Fibroblast of pulmonary artery (primary cell): ENCODE measurements at regions not wholly inside any gene's neighbourhood (a gene's known extent, or its start where the extent isn't known, plus 50 kb on each side); places are given as distances from the start of the nearest gene placed in this dataset.

Source experiments
- DNase-seq: peaks from one replicate; pipeline ENCODE4 v3.0.0-alpha.2; 2010; ENCODE audit warnings: low read depth
- H3K4me3 ChIP-seq: replicated peaks from 2 replicates; pipeline ENCODE4 v1.5.1; 2011; ENCODE audit warnings: low read depth, mild to moderate bottlenecking, control low read depth, low read length, moderate library complexity
- CTCF ChIP-seq: IDR thresholded peaks from 2 replicates; pipeline ENCODE4 v1.5.1; 2011; ENCODE audit warnings: mild to moderate bottlenecking, control low read depth, low read length, inconsistent platforms; ENCODE audit errors: missing control alignments

- DNase-seq = no peak
- TF ChIP-seq CTCF = no peak
Observed at GRCh38 chr4:125104616-125105015, 210.1 kb upstream of the FAT4 start.

GRCh38 chr4:125101719-125102118 is 213.0 kb upstream of the FAT4 start:
- TF ChIP-seq CTCF = no peak
- DNase-seq = no peak
- no peak overlapping the region for H3K4me3 ChIP-seq

More at GRCh38 chr4:125104616-125105015, 210.1 kb upstream of the FAT4 start:
- H3K4me3 ChIP-seq = no peak overlapping the region

GRCh38 chr4:125097729-125098128 is 217.0 kb upstream of the FAT4 start:
- H3K4me3 ChIP-seq = no peak overlapping the region
- DNase-seq = no peak
- no peak for TF ChIP-seq CTCF

DNA sequence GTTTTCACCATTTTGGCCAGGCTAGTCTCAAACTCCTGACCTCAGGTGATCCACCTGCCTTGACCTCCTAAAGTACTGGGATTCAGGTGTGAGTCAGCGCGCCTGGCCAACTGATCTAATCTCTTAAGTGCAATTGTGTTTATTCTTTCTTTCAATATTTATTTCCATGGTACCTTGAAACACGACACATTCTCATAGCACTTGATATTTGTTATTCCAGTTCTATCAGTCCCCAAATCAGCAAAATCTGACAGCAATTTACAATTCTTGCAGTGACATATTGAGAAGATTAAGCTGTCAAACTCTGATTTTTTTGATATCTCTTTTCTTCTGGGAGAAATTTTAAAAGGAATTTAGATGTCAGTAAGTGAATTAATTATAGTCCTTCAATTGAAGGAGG is 218.1 kb upstream of the FAT4 start:
- no peak overlapping the region for H3K4me3 ChIP-seq
- no peak for DNase-seq
- TF ChIP-seq CTCF = no peak

GRCh38 chr4:125091541-125091940 is 223.2 kb upstream of the FAT4 start:
- no peak for TF ChIP-seq CTCF
- no peak for DNase-seq

GRCh38 chr4:125091101-125091500 is 223.7 kb upstream of the FAT4 start:
- no peak overlapping the region for H3K4me3 ChIP-seq
- DNase-seq = no peak
- TF ChIP-seq CTCF = no peak

More at GRCh38 chr4:125091541-125091940, 223.2 kb upstream of the FAT4 start:
- no peak overlapping the region for H3K4me3 ChIP-seq

DNA sequence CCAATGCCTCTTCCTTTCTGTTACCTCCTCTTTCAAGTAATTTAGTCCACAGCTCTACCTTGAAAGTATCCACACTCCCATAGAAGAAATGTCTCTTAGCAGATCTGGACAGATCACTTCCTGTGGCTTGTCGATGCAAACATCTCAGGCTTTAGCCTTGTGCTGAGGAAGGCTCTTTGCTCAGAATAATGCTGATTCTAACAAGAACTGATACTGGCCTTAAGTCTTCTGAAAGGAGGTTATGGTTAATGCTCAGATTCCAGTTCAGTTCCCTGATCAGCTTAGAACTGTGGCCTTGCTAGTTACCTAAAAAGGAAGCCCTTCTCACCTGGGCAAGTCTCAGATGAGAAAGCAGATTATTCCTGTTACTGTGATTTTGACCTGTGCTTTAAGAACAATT is 230.1 kb upstream of the FAT4 start:
- no peak overlapping the region for H3K4me3 ChIP-seq
- no peak for TF ChIP-seq CTCF
- DNase-seq = no peak
